IPS-15b (cell line): ENCODE measurements at regions not wholly inside any gene's neighbourhood (a gene's known extent, or its start where the extent isn't known, plus 50 kb on each side); places are given as distances from the start of the nearest gene placed in this dataset.

ENCODE experiments used
- H3K27me3 ChIP-seq: one replicate; pipeline ENCODE4 v1.6.1; 2013; ENCODE audit warnings: low read length; ENCODE audit not compliant: control insufficient read depth, insufficient read depth
- H3K36me3 ChIP-seq: one replicate; pipeline ENCODE4 v1.6.1; 2013; ENCODE audit warnings: low read length; ENCODE audit not compliant: control insufficient read depth, insufficient read depth
- H3K4me1 ChIP-seq: one replicate; pipeline ENCODE4 v1.6.1; 2013; ENCODE audit warnings: mild to moderate bottlenecking, low read length; ENCODE audit not compliant: control insufficient read depth, insufficient read depth
- H3K4me3 ChIP-seq: one replicate; pipeline ENCODE4 v1.5.1; 2013; ENCODE audit warnings: low read depth, low read length
- H3K9ac ChIP-seq: one replicate; pipeline ENCODE4 v1.6.1; 2013; ENCODE audit warnings: low read depth, mild to moderate bottlenecking, low read length
- H3K9me3 ChIP-seq: one replicate; pipeline ENCODE4 v1.6.1; 2013; ENCODE audit warnings: mild to moderate bottlenecking, low read length; ENCODE audit not compliant: control insufficient read depth, insufficient read depth

DNA sequence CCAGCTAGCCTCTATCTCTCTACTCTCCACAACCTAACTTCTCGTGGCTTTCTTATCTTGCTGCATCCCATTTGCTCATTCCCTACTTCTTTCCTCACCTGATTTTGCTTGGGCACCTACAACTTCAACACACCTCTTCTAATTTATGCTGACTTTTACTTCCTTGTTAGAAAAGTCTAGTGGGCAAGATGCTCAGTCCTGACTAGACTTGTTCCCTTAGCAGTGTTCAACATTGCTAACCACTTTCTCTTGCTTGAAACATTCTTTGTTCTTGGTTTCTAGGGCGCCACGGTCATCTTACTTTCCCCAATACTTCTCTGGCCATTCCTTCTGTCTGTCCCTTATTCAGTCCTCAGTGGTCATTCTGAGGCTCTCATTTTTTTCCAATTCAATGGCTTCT, 454.7 kb upstream of the CWC22 start:
- Histone ChIP-seq H3K4me3 (no peak overlapping the region), H3K9ac (no peak overlapping the region), H3K36me3 (no peaks in the 10 kb centered on the region), H3K9me3 (no peaks in the 10 kb centered on the region), H3K4me1 (no peaks in the 10 kb centered on the region), H3K27me3 (no peaks in the 10 kb centered on the region)

GRCh38 chr2:180456801-180457200, 449.7 kb upstream of the CWC22 start:
- H3K36me3 ChIP-seq: no peaks in the 10 kb centered on the region
- no peaks in the 10 kb centered on the region for H3K9me3 ChIP-seq

DNA sequence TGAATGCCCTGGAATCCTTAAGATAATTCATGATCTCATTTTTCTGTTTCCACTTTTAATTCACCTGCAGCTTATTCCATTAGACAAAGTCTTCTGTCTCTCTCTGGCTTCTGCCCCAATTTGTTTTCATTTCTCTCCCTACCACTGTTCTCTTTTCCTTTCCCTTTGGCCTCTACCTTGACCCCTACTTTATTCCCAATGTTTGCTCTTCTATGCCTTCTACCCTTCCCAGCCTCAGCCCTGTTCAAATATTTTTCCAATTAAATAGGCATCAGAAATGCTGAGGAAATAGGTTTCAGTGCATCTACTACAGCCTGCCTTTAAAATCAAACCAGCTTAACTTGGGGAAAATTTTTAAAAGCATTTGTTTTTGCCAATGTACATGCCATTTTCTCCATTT, 443.7 kb upstream of the CWC22 start:
- Histone ChIP-seq H3K27me3 (no peaks in the 10 kb centered on the region), H3K4me3 (no peak overlapping the region), H3K36me3 (no peaks in the 10 kb centered on the region), H3K9me3 (no peaks in the 10 kb centered on the region), H3K9ac (no peak overlapping the region), H3K4me1 (no peaks in the 10 kb centered on the region)

More at GRCh38 chr2:180456801-180457200, 449.7 kb upstream of the CWC22 start:
- Histone ChIP-seq H3K9ac (no peak overlapping the region), H3K27me3 (no peaks in the 10 kb centered on the region), H3K4me3 (no peak overlapping the region), H3K4me1 (no peaks in the 10 kb centered on the region)

DNA sequence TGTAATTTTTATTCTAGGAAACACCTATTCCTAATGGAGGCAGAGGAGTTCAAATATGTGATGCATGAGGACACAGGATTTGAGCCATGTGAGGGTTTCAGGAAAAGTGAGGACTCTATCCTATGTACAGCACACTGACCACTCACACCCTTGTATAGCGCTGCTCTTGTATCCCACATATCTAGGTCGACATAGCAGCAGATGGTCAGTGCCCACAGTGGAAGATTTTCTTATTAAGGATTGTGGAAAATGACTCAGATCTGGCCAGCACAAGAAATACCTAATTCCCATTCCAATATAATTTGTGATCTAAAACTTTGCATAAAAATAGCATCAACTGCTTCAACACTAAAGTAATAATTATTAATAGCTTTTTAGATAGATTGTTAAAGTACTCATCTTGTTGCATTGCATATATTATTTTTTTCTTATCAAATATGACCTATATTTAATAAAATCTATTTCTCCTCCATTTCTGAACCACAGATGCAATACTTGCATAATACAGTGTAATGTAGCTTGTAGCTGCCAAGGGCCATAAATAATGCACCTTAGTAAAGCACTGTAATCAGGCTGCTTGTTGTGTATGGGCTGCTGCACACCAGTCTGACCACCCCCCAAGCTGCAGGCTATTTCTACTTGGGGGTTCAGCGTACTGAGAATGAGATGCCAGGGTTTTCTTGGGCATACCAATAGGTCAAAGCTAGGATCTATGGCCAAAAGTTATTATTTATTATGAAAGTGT, 442.2 kb upstream of the CWC22 start:
- no peak overlapping the region for H3K4me3 ChIP-seq
- H3K9me3 ChIP-seq: no peaks in the 10 kb centered on the region
- no peaks in the 10 kb centered on the region for H3K27me3 ChIP-seq
- no peaks in the 10 kb centered on the region for H3K4me1 ChIP-seq
- H3K9ac ChIP-seq: no peak overlapping the region
- no peaks in the 10 kb centered on the region for H3K36me3 ChIP-seq

DNA sequence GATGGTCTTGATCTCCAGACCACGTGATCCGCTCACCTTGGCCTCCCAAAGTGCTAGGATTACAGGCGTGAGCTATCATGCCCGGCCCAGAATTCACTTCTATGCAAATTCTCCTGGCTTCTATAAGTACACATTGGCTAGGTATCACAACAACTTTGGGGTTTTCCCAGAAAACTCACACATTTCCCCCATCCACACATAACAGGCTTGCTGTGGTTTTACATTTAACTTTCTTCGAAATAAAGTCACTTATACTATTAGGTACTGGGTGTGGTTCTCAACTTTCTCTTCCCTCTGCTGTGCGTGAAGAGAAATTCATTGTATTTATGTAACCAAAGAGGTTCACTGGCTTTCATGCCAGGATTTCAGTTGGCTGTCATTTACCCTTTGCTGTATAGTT, 439.4 kb upstream of the CWC22 start:
- Histone ChIP-seq H3K4me3 (no peak overlapping the region), H3K9me3 (no peaks in the 10 kb centered on the region), H3K27me3 (no peaks in the 10 kb centered on the region), H3K4me1 (no peaks in the 10 kb centered on the region), H3K36me3 (no peaks in the 10 kb centered on the region), H3K9ac (no peak overlapping the region)

- H3K4me1 ChIP-seq: no peaks in the 10 kb centered on the region
- H3K36me3 ChIP-seq: no peaks in the 10 kb centered on the region
- H3K4me3 ChIP-seq: no peak overlapping the region
- H3K9me3 ChIP-seq: no peaks in the 10 kb centered on the region
- no peaks in the 10 kb centered on the region for H3K27me3 ChIP-seq
- H3K9ac ChIP-seq: no peak overlapping the region
Measured at GRCh38 chr2:180443888-180444287, 436.8 kb upstream of the CWC22 start.

- Histone ChIP-seq H3K36me3 (no peaks in the 10 kb centered on the region), H3K4me1 (no peaks in the 10 kb centered on the region), H3K9me3 (no peaks in the 10 kb centered on the region), H3K4me3 (no peak overlapping the region), H3K27me3 (no peaks in the 10 kb centered on the region), H3K9ac (no peak overlapping the region)
Measured at GRCh38 chr2:180442860-180443644, 436.0 kb upstream of the CWC22 start.

DNA sequence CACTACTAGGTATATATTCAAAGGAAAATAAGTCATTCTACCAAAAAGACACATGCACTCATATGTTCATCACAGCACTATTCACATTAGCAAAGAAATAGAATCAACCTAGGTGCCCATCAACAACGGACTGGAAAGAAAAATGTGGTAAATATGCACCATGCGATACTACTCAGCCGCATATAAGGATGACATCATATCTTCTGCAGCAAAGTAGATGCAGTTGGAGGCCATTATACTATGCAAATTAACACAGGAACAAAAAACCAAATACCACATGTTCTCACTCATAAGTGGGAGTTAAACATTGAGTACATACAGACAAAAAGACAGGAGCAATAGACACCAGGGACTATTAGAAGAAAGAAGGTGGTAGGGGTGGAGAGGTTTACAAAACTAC, 412.1 kb upstream of the CWC22 start:
- no peak overlapping the region for H3K9ac ChIP-seq
- no peaks in the 10 kb centered on the region for H3K27me3 ChIP-seq
- H3K36me3 ChIP-seq: no peaks in the 10 kb centered on the region
- H3K4me1 ChIP-seq: no peaks in the 10 kb centered on the region
- H3K4me3 ChIP-seq: no peak overlapping the region
- H3K9me3 ChIP-seq: no peaks in the 10 kb centered on the region

GRCh38 chr2:180416627-180417026, 409.5 kb upstream of the CWC22 start:
- Histone ChIP-seq H3K4me1 (no peaks in the 10 kb centered on the region), H3K9me3 (no peaks in the 10 kb centered on the region), H3K4me3 (no peak overlapping the region), H3K27me3 (no peaks in the 10 kb centered on the region), H3K9ac (no peak overlapping the region), H3K36me3 (no peaks in the 10 kb centered on the region)

GRCh38 chr2:180413336-180413735, 406.2 kb upstream of the CWC22 start:
- Histone ChIP-seq H3K4me1 (no peaks in the 10 kb centered on the region), H3K9ac (no peak overlapping the region), H3K9me3 (no peaks in the 10 kb centered on the region), H3K4me3 (no peak overlapping the region), H3K27me3 (no peaks in the 10 kb centered on the region), H3K36me3 (no peaks in the 10 kb centered on the region)

GRCh38 chr2:180412219-180412618, 405.1 kb upstream of the CWC22 start:
- Histone ChIP-seq H3K36me3 (no peaks in the 10 kb centered on the region), H3K27me3 (no peaks in the 10 kb centered on the region), H3K4me3 (no peak overlapping the region), H3K9me3 (no peaks in the 10 kb centered on the region), H3K9ac (no peak overlapping the region), H3K4me1 (no peaks in the 10 kb centered on the region)

GRCh38 chr2:180411661-180412060, 404.6 kb upstream of the CWC22 start:
- H3K9ac ChIP-seq: no peak overlapping the region
- no peak overlapping the region for H3K4me3 ChIP-seq
- no peaks in the 10 kb centered on the region for H3K4me1 ChIP-seq
- H3K36me3 ChIP-seq: no peaks in the 10 kb centered on the region
- no peaks in the 10 kb centered on the region for H3K27me3 ChIP-seq
- H3K9me3 ChIP-seq: no peaks in the 10 kb centered on the region
